CD4-positive, alpha-beta T cell treated with Interleukin-4 for 1 hour (primary cell): ENCODE measurements at regions not wholly inside any gene's neighbourhood (a gene's known extent, or its start where the extent isn't known, plus 50 kb on each side); places are given as distances from the start of the nearest gene placed in this dataset.
"Not testable (repeated sequence)": the region's sequence is repeated elsewhere in the genome, so short reads cannot be mapped to it uniquely, and the experiment has no call there.

Experiments
- DNase-seq, 2 donors: peaks; one replicate each; pipeline ENCODE4 v3.0.0-alpha.2; 2020 to 2022

DNA sequence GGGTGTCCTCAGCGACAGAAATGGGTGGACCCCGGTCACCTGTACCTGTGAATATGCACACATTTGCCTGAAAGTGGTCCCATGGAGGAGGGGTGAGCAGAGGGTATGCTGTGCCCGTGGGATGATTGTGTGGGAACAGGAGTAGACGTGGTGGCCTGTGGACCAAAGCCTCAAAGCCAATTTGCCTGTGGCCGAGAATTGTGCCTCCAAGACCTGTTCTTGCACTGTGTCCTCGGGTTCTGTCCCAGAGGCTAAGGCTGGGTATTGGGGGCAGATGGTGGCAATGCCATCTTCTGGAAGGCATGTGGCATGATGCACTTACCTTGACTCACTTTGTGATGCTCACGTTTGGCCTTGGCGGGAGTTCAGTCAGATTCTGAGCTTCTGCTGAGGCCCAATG is 351.0 kb downstream of the TCERG1L start:
- DNase-seq, result no peak

- DNase-seq, result no peak
Observed at GRCh38 chr10:130961506-130962239, 349.8 kb downstream of the TCERG1L start.

- DNase-seq, result no peak
Observed at GRCh38 chr10:130962240-130963051, 349.1 kb downstream of the TCERG1L start.

DNA sequence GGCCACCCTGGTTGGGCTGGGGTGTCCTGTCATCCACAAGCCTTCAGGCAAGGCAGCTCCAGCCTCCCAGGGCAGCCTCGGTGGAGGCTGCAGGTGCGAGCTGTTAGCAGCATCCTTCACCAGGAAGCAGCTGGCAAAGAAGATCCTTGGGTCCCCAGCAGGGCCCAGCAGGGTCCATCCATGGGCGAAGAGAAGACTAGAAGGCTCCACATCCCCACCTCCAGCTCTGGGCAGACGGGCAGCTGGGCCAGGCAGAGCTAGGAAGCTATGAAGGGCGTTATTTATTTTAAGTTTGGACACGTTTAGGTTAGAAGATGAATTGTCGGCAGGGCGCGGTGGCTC is 348.5 kb downstream of the TCERG1L start:
- DNase-seq, result no peak

- DNase-seq, result no peak
Observed at GRCh38 chr10:130963786-130964522, 347.6 kb downstream of the TCERG1L start.

- DNase-seq, result no peak
Observed at GRCh38 chr10:130964771-130965170, 346.8 kb downstream of the TCERG1L start.

DNA sequence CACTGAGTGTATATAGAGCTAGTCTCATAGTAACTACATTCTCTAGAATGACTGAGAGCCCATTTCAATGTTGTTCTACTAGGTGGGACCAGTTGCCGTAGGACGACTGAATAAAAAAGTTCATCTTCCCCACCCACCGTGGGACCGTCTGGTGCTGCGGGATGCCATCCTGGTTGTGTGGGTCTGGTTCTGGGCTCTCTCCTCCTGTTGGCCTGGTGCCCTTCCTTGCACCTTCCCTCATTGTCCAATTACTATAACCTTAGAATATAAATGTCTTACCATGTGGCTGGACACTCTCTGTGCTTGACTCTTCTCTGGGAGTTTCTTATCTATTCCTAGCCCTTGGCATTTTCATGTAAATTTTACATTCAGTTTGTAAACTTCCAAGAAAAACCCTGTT is 344.4 kb downstream of the TCERG1L start:
- no peak for DNase-seq

GRCh38 chr10:130967784-130968183 is 343.7 kb downstream of the TCERG1L start:
- DNase-seq, result no peak

- DNase-seq, result no peak
Observed at GRCh38 chr10:130968511-130968910, 343.0 kb downstream of the TCERG1L start.

GRCh38 chr10:130968964-130969363 is 342.6 kb downstream of the TCERG1L start:
- DNase-seq, result no peak

DNA sequence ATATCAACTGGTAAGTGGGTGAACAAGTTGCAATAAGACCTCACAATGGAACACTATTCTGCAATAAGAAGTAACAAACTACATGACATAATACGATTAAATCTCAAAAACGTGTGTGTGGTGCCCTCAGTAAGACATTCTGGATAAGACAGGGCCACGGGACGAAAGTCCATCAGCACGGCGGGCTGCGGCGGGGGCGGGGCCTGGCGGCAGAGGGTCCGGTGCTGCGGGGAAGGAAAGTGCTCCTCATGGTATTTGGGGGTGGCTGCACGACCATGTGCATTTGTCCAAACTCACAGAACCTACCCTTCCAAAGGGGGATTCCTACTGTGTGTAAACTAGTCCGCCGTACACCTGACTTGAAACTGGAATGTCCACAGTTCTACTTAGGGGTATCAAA is 341.8 kb downstream of the TCERG1L start:
- no peak for DNase-seq

DNA sequence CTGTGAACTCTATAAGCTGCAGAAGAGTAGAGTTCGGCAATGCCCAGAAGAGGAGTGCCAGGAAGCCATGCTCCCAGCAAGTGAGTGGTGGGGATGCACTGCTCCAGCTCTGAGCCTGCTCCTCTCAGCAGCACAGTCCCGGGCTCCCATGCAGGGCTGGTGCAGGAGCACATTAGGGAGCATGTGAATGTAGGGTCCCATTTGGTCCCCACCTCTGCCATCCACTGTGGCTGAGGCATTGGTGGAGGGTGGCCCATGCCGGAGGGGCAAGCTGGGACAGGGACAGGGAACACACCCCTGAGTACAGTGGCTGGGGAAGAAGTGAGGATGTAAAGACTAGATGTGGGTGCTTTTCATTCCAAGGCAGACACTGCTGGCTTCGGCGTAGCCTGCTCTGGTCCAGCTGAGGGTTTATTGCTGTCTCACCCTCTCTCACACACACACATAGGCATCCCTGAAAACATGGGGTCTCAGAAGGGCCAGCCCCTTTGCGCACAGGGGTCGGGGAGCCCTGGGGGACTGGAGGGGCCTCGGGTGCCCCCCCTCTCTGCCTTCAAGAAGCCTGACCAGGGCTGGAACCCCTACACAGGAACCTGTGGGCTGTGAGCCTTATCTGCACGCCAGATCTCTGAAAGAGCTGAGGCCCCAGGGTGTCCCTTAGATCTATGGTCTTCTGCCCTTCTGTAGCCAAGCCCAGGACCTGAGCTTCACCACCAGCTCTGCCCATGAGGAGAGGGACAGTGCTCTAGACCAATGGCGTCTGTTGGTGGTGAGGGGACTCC is 341.0 kb downstream of the TCERG1L start:
- DNase-seq, result no peak

- DNase-seq, result no peak
Observed at GRCh38 chr10:130971123-130971435, 340.4 kb downstream of the TCERG1L start.

DNA sequence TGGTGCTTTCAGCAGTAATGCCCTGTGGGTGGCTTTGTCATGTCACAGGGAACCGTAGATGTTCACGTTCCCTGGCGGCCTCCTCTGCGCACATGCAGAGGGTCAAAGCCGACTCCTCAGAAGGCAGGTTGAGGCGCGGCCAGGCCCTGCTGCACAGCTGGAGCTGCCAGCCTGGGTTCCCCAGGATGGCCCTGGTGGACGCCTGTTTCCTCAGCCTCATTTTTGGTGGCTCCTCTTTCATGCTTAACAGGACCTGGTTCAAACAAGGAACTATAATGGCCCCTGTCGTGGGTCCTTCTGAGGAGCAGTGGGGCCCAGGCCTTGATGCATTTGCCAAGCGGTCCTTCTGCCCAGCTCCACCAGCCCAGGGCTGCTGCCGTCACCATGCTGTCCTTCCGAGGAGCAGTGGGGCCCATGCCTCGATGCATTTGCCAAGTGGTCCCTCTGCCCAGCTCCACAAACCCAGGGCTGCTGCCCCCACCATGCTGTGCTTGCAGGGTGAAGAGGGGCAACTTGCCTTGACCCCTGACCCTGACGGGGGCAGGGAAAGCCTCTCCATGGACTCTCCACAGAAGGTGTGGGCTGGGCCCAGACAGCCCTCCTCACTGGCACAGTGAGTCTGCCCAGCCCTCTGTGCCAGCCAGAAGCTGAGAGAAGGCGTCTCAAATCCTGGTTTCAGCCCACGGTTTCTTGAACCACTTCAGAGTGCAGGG is 338.2 kb downstream of the TCERG1L start:
- no peak for DNase-seq

DNA sequence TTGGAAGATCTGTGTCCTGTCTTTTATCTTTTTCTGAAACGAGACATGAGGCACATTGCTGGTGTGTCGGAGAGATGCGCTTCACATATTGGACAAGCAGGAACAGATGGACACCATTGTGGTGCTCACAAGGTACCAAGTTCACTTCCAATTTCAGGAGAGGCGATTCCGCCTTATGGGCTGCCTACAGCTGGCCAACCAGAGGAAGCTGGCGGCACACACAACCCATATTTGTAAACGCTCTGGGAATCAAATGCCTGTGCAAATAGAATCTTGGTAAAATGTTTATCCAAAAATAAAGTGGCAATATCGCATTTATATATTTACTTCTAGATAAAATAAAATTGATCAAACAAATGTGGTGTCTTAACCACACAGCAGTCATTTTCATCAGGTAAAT is 337.4 kb downstream of the TCERG1L start:
- no peak for DNase-seq

GRCh38 chr10:130975351-130975750 is 336.2 kb downstream of the TCERG1L start:
- DNase-seq, result not testable (repeated sequence)

DNA sequence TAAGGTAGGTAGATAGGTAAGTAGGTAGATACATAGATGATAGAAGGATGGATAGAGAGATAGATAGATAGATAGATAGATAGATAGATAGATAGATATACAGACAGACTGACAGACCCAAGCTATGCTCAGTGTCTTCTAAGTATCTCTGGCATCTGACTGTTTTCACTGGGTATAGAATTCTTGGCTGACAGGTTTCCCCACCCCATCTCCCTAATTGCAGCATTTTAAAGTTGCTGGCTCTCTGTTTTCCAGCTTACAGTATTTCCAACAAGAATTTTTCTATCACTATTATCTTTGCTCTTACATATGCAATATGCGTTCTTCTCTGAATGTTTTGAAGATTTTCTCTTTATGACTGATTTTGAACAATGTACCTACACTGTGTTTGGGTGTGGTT is 328.7 kb downstream of the TCERG1L start:
- DNase-seq, result no peak

- no peak for DNase-seq
Observed at GRCh38 chr10:130983749-130984148, 327.8 kb downstream of the TCERG1L start.

DNA sequence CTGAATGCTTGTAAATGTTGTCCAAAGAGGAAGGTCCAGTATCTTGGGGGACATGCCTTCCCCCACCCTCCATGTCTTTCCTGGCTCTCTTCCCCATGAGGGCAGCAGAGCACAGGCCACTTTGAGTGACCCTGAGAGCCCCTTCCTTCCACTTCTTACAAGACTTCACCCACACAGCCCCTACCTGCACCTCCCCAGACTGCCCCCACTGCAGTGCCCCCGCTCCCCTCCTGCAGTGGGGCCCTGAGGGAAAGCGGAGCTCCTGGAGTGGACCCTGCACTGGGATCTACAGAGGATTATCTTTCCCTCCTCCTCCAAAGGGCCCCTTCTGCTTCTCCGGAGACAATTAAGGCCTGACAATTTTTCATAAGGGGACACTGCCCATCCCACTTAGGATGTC is 326.8 kb downstream of the TCERG1L start:
- DNase-seq, result no peak

DNA sequence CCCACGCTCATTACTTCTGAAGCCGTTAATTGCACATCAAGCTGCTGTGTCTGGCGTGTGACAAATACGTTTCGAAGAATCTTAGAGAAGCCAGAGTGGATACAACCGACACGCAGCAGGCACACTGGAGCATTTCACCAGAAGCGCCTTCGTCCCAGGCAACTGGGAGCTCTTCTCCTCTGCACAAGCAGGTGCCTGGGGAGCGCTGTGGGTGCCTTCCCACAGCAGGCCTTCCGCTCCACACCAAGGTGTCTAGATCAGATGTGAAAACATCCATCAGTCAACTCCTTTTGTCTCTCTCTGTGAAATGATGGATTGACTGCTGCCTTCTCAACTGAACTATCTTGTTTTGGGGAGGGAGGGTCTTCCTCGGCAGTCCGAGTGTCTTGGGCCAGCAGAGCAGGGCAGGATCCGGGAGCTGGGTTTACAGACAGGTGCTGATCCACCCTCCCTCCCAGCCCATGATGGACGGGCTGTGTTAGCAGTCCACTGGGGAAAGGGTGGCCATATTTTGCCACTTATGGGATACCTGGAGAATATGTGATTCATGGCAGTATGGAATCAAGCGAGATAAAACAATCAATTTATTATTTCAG is 326.3 kb downstream of the TCERG1L start:
- DNase-seq, result no peak

DNA sequence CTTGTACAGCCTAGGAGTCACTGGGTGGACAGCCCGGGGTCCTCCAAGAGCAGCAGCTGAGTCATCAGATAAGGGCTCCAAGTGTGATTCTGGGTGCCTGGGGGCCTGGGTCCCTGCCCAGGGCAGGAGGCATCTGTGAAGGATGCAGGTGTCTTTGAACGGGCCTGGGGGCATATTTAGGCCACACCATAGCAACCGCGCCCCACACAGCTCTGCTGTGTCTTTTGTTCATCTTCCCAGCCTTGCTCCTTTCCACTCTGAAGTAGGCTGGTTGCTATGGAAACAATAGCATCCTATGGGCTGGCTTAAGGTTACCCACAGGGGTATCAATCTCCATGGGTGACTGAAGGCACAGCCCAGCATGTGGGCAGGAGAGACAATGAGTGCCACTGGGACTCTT is 324.7 kb downstream of the TCERG1L start:
- no peak for DNase-seq

DNA sequence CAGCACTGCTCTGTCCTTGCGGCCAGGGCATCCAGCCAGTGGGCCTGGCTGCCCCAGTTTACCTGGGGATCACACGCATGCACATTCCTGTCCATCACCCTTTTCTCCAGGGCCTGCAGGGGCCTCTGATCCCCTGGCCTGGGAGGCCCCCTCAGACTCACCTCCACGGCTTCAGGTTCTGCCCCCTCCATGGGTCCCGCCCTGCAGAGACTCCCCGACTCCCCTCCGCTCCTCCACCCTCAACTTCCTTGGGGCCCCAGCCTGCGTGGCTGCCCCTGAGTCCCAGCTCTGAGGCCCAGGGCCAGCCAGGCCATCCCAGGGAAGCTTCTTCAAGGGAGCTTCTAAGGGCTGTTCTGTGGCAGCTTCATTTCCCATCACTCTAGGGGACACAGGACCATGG is 324.1 kb downstream of the TCERG1L start:
- no peak for DNase-seq
